HG03432 (cell line): ENCODE measurements at regions not wholly inside any gene's neighbourhood (a gene's known extent, or its start where the extent isn't known, plus 50 kb on each side); places are given as distances from the start of the nearest gene placed in this dataset.
A peak's percentile ranks its signal among the peaks of the same experiment; 100 is the strongest.

Experiments
- ATAC-seq: cut with Tn5 transposase; IDR thresholded peaks from one replicate; pipeline ENCODE4 v1.9.1; 2021; ENCODE audit warnings: mild to moderate bottlenecking, moderate library complexity; ENCODE audit not compliant: unreplicated experiment

- no peak for ATAC-seq
Observed at GRCh38 chr2:128797092-128797491, 478.4 kb upstream of the HS6ST1 start.

DNA sequence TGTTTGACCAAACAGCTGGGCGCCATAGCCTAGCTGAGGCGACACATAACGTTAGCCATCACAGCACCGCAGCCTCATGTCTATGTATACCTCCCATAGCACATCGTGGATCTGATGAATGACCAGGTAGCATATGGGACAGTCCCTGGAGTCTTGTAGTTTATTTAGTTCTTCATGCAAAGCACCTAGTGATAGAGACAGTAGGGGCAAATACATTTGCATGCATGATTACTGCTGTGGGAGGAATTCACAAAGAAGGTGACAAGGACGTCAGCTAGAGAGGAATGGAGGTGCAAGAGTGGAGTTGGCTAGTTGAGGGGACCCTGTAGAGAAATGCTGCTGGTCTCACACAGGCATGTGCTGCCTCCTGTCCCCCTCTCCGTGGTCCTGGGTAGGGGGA, 478.9 kb upstream of the HS6ST1 start:
- ATAC-seq, result peak; percentile 50

GRCh38 chr2:128797937-128798336, 479.3 kb upstream of the HS6ST1 start:
- peak; percentile 92 for ATAC-seq

DNA sequence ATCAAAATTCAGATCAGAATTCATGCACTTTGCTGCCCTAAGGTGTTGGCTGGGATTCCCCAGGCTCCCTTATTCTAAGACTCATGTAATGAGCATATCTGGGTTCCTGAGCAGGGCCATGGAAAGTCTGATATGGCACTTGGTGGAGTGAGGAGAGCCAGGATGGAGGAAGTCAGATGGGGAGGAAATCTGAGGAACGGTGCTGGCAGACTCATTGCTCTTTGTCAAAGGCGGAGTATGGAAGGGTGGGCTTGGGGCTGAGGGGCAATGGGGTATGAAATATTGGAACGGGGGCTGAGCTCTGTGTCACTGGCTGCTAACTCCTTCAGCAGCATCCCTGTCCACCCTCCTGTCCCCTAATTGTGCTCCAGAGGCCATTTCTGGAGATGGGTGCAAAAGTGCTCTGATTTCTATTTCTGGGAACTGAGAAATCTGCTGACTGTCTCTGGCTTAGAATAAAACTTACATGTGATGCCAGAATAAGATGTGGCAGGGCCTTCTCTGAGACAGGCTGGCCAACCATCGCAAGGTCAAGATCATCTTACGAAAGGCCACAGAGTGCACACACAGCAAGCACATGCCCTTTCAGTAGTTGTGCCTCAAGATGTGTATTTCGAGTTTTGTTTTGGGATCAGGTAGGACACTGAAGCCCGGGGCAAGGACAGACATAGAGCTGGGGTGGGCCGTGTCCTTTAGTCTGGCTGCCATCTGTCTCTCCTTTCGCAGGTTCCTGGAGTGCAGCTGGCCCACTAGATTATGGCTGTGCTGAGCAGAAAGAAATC, 480.0 kb upstream of the HS6ST1 start:
- no peak for ATAC-seq

- ATAC-seq, result no peak
Observed at GRCh38 chr2:128799284-128799552, 480.6 kb upstream of the HS6ST1 start.

GRCh38 chr2:128799730-128800129, 481.1 kb upstream of the HS6ST1 start:
- no peak for ATAC-seq

DNA sequence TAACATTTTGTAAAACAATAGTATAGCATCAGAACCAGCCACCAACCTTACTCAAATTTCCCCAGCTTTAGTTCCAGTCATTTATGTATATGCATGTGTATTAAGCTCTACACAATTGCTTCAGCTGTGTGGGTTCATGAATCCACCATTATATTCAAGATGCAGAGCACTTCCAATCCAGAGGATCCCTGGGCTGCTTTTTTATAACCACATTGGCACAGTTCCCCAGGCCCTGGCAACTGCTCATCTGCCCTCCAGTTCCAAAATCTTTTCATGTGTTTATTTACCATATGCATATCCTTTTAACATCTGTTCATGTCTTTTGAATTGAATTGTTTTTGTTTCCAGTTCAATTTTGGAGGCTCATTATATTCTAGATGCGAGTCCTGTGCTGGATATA, 482.9 kb upstream of the HS6ST1 start:
- no peak for ATAC-seq

GRCh38 chr2:128803222-128803621, 484.6 kb upstream of the HS6ST1 start:
- ATAC-seq, result no peak

GRCh38 chr2:128805237-128805636, 486.6 kb upstream of the HS6ST1 start:
- no peak for ATAC-seq

DNA sequence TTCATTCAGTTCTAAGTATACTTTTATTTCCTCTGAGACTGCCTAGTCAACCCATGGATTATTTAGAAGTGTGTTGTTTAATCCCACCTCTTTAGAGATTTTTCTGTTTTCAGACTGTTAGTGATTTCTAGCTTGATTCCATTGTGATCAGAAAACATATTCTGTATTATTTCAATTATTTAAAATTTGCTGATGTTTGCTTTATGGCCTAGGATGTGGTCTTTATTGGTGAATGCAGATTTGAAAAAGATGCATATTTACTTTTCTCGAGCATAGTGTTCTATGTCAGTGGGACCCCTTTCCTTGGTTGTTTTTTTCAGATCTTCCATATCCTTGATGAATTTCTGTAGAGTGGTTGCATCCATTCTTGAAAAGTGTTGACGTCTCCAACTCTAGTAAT, 487.2 kb upstream of the HS6ST1 start:
- no peak for ATAC-seq

- no peak for ATAC-seq
Observed at GRCh38 chr2:128807317-128807716, 488.6 kb upstream of the HS6ST1 start.

GRCh38 chr2:128808462-128809258, 490.0 kb upstream of the HS6ST1 start:
- no peak for ATAC-seq

- no peak for ATAC-seq
Observed at GRCh38 chr2:128809259-128809636, 490.6 kb upstream of the HS6ST1 start.

- no peak for ATAC-seq
Observed at GRCh38 chr2:128809880-128810279, 491.2 kb upstream of the HS6ST1 start.

- no peak for ATAC-seq
Observed at GRCh38 chr2:128812183-128812940, 493.7 kb upstream of the HS6ST1 start.

DNA sequence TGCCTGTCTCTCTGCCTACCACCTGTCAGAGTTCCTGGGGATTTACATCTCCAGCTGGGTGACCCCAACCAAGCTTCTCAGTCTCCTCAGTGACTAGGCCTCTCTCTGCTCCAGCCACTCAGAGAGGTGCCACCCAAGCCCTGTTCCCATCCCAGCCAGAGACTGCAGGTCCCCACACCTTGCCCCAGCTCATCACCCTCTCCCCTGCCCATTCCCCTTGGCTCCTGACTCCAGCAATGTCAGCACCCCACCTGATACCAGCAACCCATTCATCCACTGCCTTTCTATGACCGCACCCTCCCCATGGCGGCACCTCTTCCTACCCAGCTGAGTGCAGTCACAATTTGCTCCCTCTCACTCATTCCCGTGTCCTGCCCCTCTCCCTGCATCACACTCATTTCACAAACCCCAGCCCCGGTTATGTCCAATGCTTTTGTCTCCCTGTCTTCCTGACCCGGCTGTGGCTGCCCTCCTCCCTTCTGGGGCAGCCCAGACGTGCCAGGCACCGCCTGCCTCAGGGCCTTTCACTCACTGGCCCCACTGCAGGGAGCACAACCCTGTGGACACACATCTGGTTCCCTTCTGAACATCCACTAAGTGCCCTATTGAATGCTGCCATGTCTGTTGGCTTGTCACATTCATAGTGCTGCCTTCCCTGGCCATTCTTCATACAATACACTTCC, 494.8 kb upstream of the HS6ST1 start:
- no peak for ATAC-seq

- ATAC-seq, result no peak
Observed at GRCh38 chr2:128815248-128815647, 496.6 kb upstream of the HS6ST1 start.

- no peak for ATAC-seq
Observed at GRCh38 chr2:128817171-128817570, 498.5 kb upstream of the HS6ST1 start.

DNA sequence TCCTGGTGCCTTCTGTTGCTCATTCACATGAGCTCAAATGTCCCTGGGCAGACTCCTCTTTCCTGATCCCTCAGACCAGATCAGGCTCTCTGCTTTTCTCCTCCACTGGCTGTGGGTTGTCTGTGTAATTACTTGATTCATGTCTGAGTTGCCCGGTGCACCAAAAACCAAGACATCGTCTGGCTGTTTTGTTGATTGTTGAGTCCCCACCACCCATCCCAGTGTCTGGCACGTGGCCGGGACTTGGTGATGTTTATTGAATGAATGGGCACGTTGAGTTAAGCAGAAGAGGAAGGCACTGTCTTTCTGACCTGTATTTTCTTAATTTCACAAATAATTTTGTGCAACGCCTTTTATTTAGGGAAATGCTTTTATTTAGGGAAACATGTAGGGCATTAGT, 499.1 kb upstream of the HS6ST1 start:
- ATAC-seq, result no peak

GRCh38 chr2:128818248-128818647, 499.6 kb upstream of the HS6ST1 start:
- no peak for ATAC-seq
